Kidney epithelial cell (primary cell): ENCODE measurements at regions not wholly inside any gene's neighbourhood (a gene's known extent, or its start where the extent isn't known, plus 50 kb on each side); places are given as distances from the start of the nearest gene placed in this dataset.
"Not testable (repeated sequence)": the region's sequence is repeated elsewhere in the genome, so short reads cannot be mapped to it uniquely, and the experiment has no call there.

Experiments used
- DNase-seq: peaks from one replicate; pipeline ENCODE4 v3.0.0-alpha.2; 2010; ENCODE audit warnings: low read depth
- H3K27me3 ChIP-seq: 2 replicates; pipeline ENCODE4 v1.6.0; 2011; ENCODE audit warnings: low read length; ENCODE audit not compliant: control insufficient read depth, insufficient read depth
- H3K36me3 ChIP-seq: 2 replicates; pipeline ENCODE4 v1.5.1; 2011; ENCODE audit warnings: low read length; ENCODE audit not compliant: control insufficient read depth, insufficient read depth
- H3K4me3 ChIP-seq: 2 replicates; pipeline ENCODE4 v1.5.1; 2011; ENCODE audit warnings: low read depth, mild to moderate bottlenecking, control low read depth, low read length
- CTCF ChIP-seq: IDR thresholded peaks from 2 replicates; pipeline ENCODE4 v1.5.1; 2011; ENCODE audit warnings: mild to moderate bottlenecking, moderate library complexity, low read length, control low read depth, inconsistent platforms; ENCODE audit not compliant: insufficient read depth, poor library complexity, severe bottlenecking

DNA sequence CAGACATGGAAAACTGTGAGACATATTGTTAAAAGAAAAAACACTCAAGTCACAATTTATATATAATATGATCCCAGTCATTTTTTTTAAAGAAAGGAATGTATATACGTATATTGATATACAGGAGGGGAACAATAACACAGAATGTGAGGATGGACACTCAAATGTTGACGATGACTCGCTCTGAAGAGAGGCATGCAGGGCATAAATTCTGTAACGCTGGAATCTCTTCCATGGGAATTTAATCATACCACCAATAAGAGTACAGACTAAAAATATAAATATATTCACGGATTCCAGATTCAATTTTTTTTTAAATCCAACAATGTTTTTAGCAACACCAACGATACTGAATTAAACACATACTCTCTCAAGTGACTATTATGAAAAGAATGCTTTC lies 106.9 kb upstream of the CCDC28A start:
- TF ChIP-seq CTCF, result no peak
- no peaks in the 10 kb centered on the region for H3K27me3 ChIP-seq
- no peak overlapping the region for H3K4me3 ChIP-seq
- no peaks in the 10 kb centered on the region for H3K36me3 ChIP-seq
- no peak for DNase-seq

DNA sequence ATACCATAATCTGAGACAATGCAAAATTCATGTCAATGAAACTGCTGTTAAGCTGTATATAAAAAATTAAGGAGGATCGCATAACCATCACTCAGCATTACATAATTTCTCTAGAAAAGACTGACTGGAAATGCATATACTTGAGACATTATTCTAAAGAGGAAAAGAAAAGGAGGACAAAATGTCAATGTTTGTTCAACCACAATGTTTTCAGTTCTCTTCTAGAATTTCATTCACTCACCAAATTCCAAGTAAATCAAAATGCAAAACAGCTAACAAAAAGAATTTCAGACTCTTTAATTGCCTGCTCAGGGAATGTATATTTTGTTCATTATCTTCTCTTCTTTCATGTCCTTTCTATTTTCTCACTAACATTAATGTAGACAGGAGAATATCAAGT lies 106.2 kb upstream of the CCDC28A start:
- no peak for TF ChIP-seq CTCF
- H3K36me3 ChIP-seq, result no peaks in the 10 kb centered on the region
- no peak for DNase-seq
- no peaks in the 10 kb centered on the region for H3K27me3 ChIP-seq
- no peak overlapping the region for H3K4me3 ChIP-seq

DNA sequence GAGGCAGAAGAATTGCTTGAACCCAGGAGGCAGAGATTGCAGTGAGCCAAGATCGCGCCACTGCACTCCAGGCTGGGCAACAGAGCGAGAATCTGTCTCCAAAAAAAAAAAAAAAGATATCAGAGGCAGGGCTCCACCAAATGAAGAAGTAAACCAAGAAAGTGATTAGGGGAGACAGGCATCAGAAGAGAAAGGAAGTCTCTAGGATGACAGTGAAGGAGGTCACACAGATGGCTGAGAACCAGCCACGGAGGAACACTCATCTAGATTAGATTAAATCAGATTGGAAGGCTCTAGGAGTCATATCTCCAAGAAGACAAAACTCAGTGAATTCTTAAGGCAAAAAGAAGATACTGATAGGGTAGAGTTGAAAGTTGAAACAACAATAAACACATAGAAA lies 102.2 kb upstream of the CCDC28A start:
- Histone ChIP-seq H3K4me3 (no peak overlapping the region), H3K27me3 (no peaks in the 10 kb centered on the region), H3K36me3 (no peaks in the 10 kb centered on the region)
- no peak for DNase-seq
- TF ChIP-seq CTCF, result no peak

- H3K4me3 ChIP-seq, result no peak overlapping the region
- no peaks in the 10 kb centered on the region for H3K36me3 ChIP-seq
- no peaks in the 10 kb centered on the region for H3K27me3 ChIP-seq
- no peak for DNase-seq
- no peak for TF ChIP-seq CTCF
These were observed 100.1 kb upstream of the CCDC28A start for GRCh38 chr6:138673346-138674014.

DNA sequence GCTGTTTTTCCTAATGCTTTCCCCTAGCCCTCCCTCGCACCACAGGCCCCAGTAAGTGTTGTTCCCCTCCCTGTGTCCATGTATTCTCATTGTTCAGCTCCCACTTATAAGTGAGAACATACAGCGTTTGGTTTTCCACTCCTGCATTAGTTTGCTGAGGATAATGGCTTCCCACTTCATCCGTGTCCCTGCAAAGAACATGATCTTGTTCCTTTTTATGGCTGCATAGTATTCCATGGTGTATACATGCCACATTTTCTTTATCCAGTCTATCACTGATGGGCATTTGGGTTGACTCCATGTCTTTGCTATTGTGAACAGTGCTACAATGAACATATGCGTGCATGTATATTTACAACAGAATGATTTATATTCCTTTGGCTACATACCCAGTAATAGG lies 99.1 kb upstream of the CCDC28A start:
- not testable (repeated sequence) for DNase-seq, H3K27me3 ChIP-seq, H3K36me3 ChIP-seq, H3K4me3 ChIP-seq

- Histone ChIP-seq H3K4me3 (no peak overlapping the region), H3K27me3 (no peaks in the 10 kb centered on the region), H3K36me3 (no peaks in the 10 kb centered on the region)
- no peak for DNase-seq
- TF ChIP-seq CTCF, result no peak
These were observed 96.0 kb upstream of the CCDC28A start for GRCh38 chr6:138677538-138677937.
